Suprapubic skin (tissue), 4 donors: ENCODE measurements at regions not wholly inside any gene's neighbourhood (a gene's known extent, or its start where the extent isn't known, plus 50 kb on each side); places are given as distances from the start of the nearest gene placed in this dataset.

ENCODE experiments used
- DNase-seq, 2 donors: peaks; one replicate each; pipeline ENCODE4 v3.0.0-alpha.2; 2019; ENCODE audit warnings: low spot score in 2 of 2
- H3K27ac ChIP-seq: fragments of 200-600 bp; sonication (generic); one replicate; pipeline ENCODE4 v1.5.1; 2019
- H3K27me3 ChIP-seq: fragments of 200-600 bp; sonication (generic); one replicate; pipeline ENCODE4 v1.5.1; 2019
- H3K36me3 ChIP-seq: fragments of 200-600 bp; sonication (generic); one replicate; pipeline ENCODE4 v1.5.1; 2019
- H3K4me1 ChIP-seq: fragments of 200-600 bp; sonication (generic); one replicate; pipeline ENCODE4 v1.5.1; 2019
- H3K4me3 ChIP-seq: fragments of 200-600 bp; sonication (generic); one replicate; pipeline ENCODE4 v1.5.1; 2019; ENCODE audit warnings: mild to moderate bottlenecking
- H3K9me3 ChIP-seq: fragments of 200-600 bp; sonication (generic); one replicate; pipeline ENCODE4 v1.5.1; 2019
- EP300 ChIP-seq: sonication (generic); formaldehyde crosslinking; IDR thresholded peaks from one replicate; pipeline ENCODE4 v1.6.1; 2017; ENCODE audit warnings: antibody characterized with exemption
- POLR2A ChIP-seq, 2 donors: fragments of 450-650 bp; IDR thresholded peaks; one replicate each; pipeline ENCODE4 v1.6.1; 2017; ENCODE audit warnings: antibody characterized with exemption in 2 of 2, mild to moderate bottlenecking in 2 of 2, moderate library complexity in 2 of 2
- POLR2AphosphoS5 ChIP-seq, 3 donors: sonication (generic); formaldehyde crosslinking; IDR thresholded peaks; one replicate each; pipeline ENCODE4 v1.6.1; 2017; ENCODE audit warnings: antibody characterized with exemption in 3 of 3
- WGBS: methylation state at CpG from one replicate; pipeline ENCODE4 v1.1.5; 2018; 5-methylcytosine and 5-hydroxymethylcytosine counted together
- TF ChIP-seq, protein P1 (sequence below), 2 donors: fragments of 200-600 bp in 1 of 2; fragments of 450-650 bp in 1 of 2; sonication (generic) in 1 of 2; IDR thresholded peaks; one replicate each; pipeline ENCODE4 v1.5.1; 2016 to 2019; ENCODE audit warnings: antibody characterized with exemption in 2 of 2, mild to moderate bottlenecking in 1 of 2, moderate library complexity in 1 of 2

DNA sequence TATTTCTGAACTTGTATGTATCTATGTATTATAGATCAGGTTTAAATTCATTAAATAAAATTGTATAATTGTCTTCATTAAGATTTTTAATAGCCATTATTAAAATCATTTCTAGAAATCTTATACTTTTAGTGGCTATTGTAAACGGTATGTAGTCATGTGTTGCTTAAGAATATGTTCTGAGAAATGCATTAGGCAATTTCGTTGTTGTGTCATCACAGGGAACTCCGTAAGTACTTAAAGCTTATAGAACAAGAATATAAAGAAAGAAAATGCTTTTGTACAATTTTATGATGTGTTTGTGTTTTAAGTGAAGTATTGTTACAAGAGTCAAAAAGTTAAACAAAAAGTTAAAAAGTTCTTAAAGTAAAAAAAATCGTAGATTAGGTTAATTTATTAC, 765.8 kb downstream of the METTL4 start:
- Histone ChIP-seq H3K27ac (no peak overlapping the region), H3K4me3 (no peak overlapping the region), H3K36me3 (no peaks in the 10 kb centered on the region), H3K27me3 (no peaks in the 10 kb centered on the region), H3K9me3 (no peaks in the 10 kb centered on the region), H3K4me1 (no peaks in the 10 kb centered on the region)
- WGBS = 80% methylated on average over 4 of the region's 4 CpGs
- no peak for DNase-seq
- TF ChIP-seq POLR2A (IDR thresholded peaks at IDR 0.05) = no peak
- TF ChIP-seq, protein P1, sequence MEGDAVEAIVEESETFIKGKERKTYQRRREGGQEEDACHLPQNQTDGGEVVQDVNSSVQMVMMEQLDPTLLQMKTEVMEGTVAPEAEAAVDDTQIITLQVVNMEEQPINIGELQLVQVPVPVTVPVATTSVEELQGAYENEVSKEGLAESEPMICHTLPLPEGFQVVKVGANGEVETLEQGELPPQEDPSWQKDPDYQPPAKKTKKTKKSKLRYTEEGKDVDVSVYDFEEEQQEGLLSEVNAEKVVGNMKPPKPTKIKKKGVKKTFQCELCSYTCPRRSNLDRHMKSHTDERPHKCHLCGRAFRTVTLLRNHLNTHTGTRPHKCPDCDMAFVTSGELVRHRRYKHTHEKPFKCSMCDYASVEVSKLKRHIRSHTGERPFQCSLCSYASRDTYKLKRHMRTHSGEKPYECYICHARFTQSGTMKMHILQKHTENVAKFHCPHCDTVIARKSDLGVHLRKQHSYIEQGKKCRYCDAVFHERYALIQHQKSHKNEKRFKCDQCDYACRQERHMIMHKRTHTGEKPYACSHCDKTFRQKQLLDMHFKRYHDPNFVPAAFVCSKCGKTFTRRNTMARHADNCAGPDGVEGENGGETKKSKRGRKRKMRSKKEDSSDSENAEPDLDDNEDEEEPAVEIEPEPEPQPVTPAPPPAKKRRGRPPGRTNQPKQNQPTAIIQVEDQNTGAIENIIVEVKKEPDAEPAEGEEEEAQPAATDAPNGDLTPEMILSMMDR (IDR thresholded peaks at IDR 0.05) = no peak
- no peak for TF ChIP-seq EP300
- TF ChIP-seq POLR2AphosphoS5 (IDR thresholded peaks at IDR 0.05) = no peak

DNA sequence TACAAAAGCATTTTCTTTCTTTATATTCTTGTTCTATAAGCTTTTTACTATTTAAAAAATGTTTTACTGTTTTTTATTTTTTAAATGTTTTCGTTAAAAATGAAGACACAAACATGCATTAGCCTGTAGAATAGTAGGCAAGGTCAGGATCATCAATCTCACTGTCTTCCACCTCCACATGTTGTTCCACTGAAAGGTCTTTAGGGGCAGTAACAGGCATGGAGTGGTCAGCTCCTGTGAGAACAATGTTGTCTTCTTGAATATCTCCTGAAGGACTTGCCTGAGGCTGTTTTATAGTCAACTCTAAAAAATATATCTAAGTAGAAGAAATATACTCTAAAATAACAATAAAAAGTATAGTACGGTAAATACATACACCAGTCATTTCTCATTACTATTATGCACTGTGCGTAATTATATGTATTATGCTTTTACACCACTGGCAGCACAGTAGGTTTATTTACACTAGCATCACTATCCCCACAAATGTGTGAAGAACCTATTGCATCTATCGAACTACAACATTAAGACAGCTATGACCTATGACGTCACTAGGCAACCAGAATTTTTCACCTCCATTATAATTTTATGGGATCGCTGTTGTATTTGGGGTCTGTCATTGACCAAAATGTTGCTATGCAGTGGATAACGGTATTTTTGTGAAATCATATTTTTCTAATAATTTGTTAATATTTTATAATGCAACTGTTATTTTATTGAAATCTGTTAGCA, 764.3 kb downstream of the METTL4 start:
- H3K4me3 ChIP-seq = no peak overlapping the region
- DNase-seq = no peak
- H3K4me1 ChIP-seq = no peaks in the 10 kb centered on the region
- no peaks in the 10 kb centered on the region for H3K9me3 ChIP-seq
- H3K27ac ChIP-seq = no peak overlapping the region
- WGBS = 83% methylated on average over 7 of the region's 7 CpGs
- no peaks in the 10 kb centered on the region for H3K36me3 ChIP-seq
- no peaks in the 10 kb centered on the region for H3K27me3 ChIP-seq
- TF ChIP-seq POLR2AphosphoS5 (IDR thresholded peaks at IDR 0.05) (no peak), EP300 (no peak), POLR2A (IDR thresholded peaks at IDR 0.05) (no peak)
- TF ChIP-seq, protein P1 (IDR thresholded peaks at IDR 0.05) = no peak

DNA sequence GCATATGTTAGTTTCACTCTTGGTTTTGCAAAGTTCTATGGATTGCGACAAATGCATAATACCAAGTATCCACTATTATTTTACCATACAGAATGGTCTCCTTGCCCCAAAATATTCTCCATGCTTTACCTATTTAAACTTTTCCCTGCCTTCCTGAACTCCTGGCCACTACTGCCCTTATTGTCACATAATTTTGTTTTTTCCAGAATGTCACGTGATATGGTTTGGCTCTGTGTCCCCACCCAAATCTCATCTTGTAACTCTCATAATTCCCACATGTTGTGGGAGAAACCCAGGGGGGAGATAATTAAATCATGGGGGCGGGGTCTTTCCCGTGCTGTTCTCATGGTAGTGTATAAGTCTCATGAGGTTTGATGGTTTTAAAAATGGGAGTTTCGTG, 760.0 kb downstream of the METTL4 start:
- H3K27ac ChIP-seq = no peak overlapping the region
- no peaks in the 10 kb centered on the region for H3K27me3 ChIP-seq
- no peaks in the 10 kb centered on the region for H3K4me1 ChIP-seq
- no peak for DNase-seq
- TF ChIP-seq EP300 (no peak), POLR2AphosphoS5 (IDR thresholded peaks at IDR 0.05) (no peak), POLR2A (IDR thresholded peaks at IDR 0.05) (no peak)
- TF ChIP-seq, protein P1 (IDR thresholded peaks at IDR 0.05) = no peak
- no peaks in the 10 kb centered on the region for H3K36me3 ChIP-seq
- H3K9me3 ChIP-seq = no peaks in the 10 kb centered on the region
- no peak overlapping the region for H3K4me3 ChIP-seq
- 86% methylated on average over 5 of the region's 5 CpGs for WGBS

DNA sequence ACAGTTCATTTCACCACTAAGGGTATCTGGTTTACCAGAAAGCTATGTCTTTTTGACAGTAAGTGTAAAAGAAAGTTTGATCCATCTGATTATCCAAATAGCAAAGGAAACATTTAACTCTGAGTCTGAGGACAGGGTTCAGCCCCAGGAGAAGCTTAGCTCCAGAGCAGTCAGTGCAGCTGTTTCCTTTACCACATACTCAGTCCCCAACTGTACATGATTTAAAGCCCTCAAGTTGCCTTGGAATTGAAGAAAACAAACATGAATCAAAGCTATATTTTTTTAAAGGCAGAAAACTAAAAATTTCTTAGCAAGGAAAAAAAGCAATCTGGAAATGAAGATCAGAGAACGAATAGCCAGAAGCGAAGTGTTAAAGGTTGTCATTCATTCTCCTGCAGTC, 746.0 kb downstream of the METTL4 start:
- Histone ChIP-seq H3K27ac (no peak overlapping the region), H3K4me1 (no peaks in the 10 kb centered on the region), H3K27me3 (no peaks in the 10 kb centered on the region), H3K4me3 (no peak overlapping the region), H3K36me3 (no peaks in the 10 kb centered on the region), H3K9me3 (no peaks in the 10 kb centered on the region)
- WGBS = 17% methylated on average over 2 of the region's 2 CpGs
- no peak for DNase-seq
- TF ChIP-seq, protein P1 (IDR thresholded peaks at IDR 0.05) = no peak
- TF ChIP-seq EP300 (no peak), POLR2AphosphoS5 (IDR thresholded peaks at IDR 0.05) (no peak), POLR2A (IDR thresholded peaks at IDR 0.05) (no peak)

DNA sequence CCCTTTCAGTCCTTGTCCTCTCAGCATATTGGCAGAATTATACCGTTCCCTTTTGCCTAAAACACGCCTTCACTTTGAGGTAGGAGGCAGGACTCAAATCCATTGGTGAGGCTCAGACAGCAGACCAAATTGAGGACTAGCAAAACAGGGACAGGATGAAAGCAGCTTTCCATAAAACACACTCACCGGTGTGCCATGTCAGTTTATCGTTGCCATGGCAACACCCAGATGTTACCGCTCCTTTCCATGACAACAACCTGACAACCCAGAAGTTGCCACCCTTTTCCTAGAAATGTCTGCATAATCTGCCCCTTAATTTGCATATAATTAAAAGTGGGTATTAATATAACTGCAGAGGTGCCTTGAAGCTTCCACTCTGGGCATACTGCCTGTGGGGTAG, 730.4 kb downstream of the METTL4 start:
- no peak for DNase-seq
- Histone ChIP-seq H3K4me1 (no peaks in the 10 kb centered on the region), H3K36me3 (no peaks in the 10 kb centered on the region), H3K9me3 (no peaks in the 10 kb centered on the region), H3K27ac (no peak overlapping the region), H3K27me3 (no peaks in the 10 kb centered on the region), H3K4me3 (no peak overlapping the region)
- TF ChIP-seq, protein P1 (IDR thresholded peaks at IDR 0.05) = no peak
- no peak for TF ChIP-seq EP300
- no peak for TF ChIP-seq POLR2A (IDR thresholded peaks at IDR 0.05)
- TF ChIP-seq POLR2AphosphoS5 (IDR thresholded peaks at IDR 0.05) = no peak
- 90% methylated on average over 5 of the region's 5 CpGs for WGBS
